Mucosa of descending colon (tissue), 3 donors: ENCODE measurements at regions not wholly inside any gene's neighbourhood (a gene's known extent, or its start where the extent isn't known, plus 50 kb on each side); places are given as distances from the start of the nearest gene placed in this dataset.

Experiments used
- ATAC-seq: fragments of 200-7000 bp; cut with Tn5 transposase; one replicate; pipeline ENCODE4 v1.9.1; 2020; ENCODE audit warnings: mild to moderate bottlenecking, moderate library complexity
- DNase-seq, 3 donors: peaks; one replicate each; pipeline ENCODE4 v3.0.0-alpha.2; 2020
- H3K36me3 ChIP-seq: fragments of 200-600 bp; one replicate; pipeline ENCODE4 v1.8.0; 2021; ENCODE audit warnings: low read depth, mild to moderate bottlenecking
- H3K4me1 ChIP-seq: fragments of 200-600 bp; one replicate; pipeline ENCODE4 v1.8.0; 2021; ENCODE audit warnings: low read depth, mild to moderate bottlenecking
- H3K4me3 ChIP-seq: fragments of 200-600 bp; one replicate; pipeline ENCODE4 v1.8.0; 2021; ENCODE audit warnings: mild to moderate bottlenecking
- H3K9me3 ChIP-seq: fragments of 200-600 bp; one replicate; pipeline ENCODE4 v1.8.0; 2021; ENCODE audit warnings: mild to moderate bottlenecking
- CTCF ChIP-seq: fragments of 200-600 bp; IDR thresholded peaks from one replicate; pipeline ENCODE4 v1.8.0; 2022; ENCODE audit warnings: antibody characterized with exemption, mild to moderate bottlenecking
- intact Hi-C, 2 donors: fragments of 100-400 bp; cut with DNase I in 1 of 2; cut with micrococcal nuclease in 1 of 2; formaldehyde crosslinking; loops; one replicate each; pipeline versions ENCODE4 v1.11.0 to v1.11.1; 2022; cut with DNase I, micrococcal nuclease
- donor health status: DM: no; HTN: no; CAD: no; lungs with moderate emphysema.
- donor health status: DM: no; HTN: no; CAD: no.
- donor health status: DM: no; HTN: yes; CAD: no.

- intact Hi-C loops, result no loop called here
- DNase-seq (no peak), ATAC-seq (no peak)
- no peaks in the 10 kb centered on the region for H3K4me1 ChIP-seq
- no peak for TF ChIP-seq CTCF
- no peaks in the 10 kb centered on the region for H3K9me3 ChIP-seq
- H3K4me3 ChIP-seq, result no peak overlapping the region
- H3K36me3 ChIP-seq, result no peaks in the 10 kb centered on the region
Measured at GRCh38 chr4:123110147-123110546, 187.8 kb upstream of the NUDT6 start.

- no peak overlapping the region for H3K4me3 ChIP-seq
- ATAC-seq (no peak), DNase-seq (no peak)
- H3K36me3 ChIP-seq, result no peaks in the 10 kb centered on the region
- H3K4me1 ChIP-seq, result no peaks in the 10 kb centered on the region
- H3K9me3 ChIP-seq, result no peaks in the 10 kb centered on the region
- no peak for TF ChIP-seq CTCF
- intact Hi-C loops, result no loop called here
Measured at GRCh38 chr4:123110685-123111084, 188.3 kb upstream of the NUDT6 start.

- DNase-seq, result no peak
Measured at GRCh38 chr4:123113155-123113554, 190.8 kb upstream of the NUDT6 start.

GRCh38 chr4:123114084-123114914, 191.9 kb upstream of the NUDT6 start:
- TF ChIP-seq CTCF, result no peak
- DNase-seq (peak in 1 of 3 donors; percentile 37), ATAC-seq (no peak)
- no peak overlapping the region for H3K4me3 ChIP-seq
- H3K9me3 ChIP-seq, result no peaks in the 10 kb centered on the region
- intact Hi-C loops, result no loop called here
- H3K36me3 ChIP-seq, result no peaks in the 10 kb centered on the region
- peaks cover 4% of the 10 kb centered on the region for H3K4me1 ChIP-seq

More at GRCh38 chr4:123113155-123113554, 190.8 kb upstream of the NUDT6 start:
- Histone ChIP-seq H3K36me3 (no peaks in the 10 kb centered on the region), H3K4me1 (peaks cover 4% of the 10 kb centered on the region), H3K9me3 (no peaks in the 10 kb centered on the region), H3K4me3 (no peak overlapping the region)
- ATAC-seq, result no peak
- intact Hi-C loops, result no loop called here
- TF ChIP-seq CTCF, result no peak

- Histone ChIP-seq H3K4me1 (peaks cover 4% of the 10 kb centered on the region), H3K36me3 (no peaks in the 10 kb centered on the region), H3K9me3 (no peaks in the 10 kb centered on the region), H3K4me3 (no peak overlapping the region)
- no peak for ATAC-seq
- peak in 1 of 3 donors; percentile 46 for DNase-seq
- TF ChIP-seq CTCF, result no peak
- intact Hi-C loops, result no loop called here
Measured at GRCh38 chr4:123114915-123115756, 192.7 kb upstream of the NUDT6 start.
